Activated naive CD4-positive, alpha-beta T cell treated with anti-CD3 and anti-CD28 coated beads, Interleukin-2, amount 10 ng/mL, durations not matched to agents 7 days and 5 days (primary cell): ENCODE measurements at regions not wholly inside any gene's neighbourhood (a gene's known extent, or its start where the extent isn't known, plus 50 kb on each side); places are given as distances from the start of the nearest gene placed in this dataset.

Source experiments
- CTCF ChIA-PET: fragments of 350-600 bp; sonication (Branson Sonifier 250); formaldehyde crosslinking; loops from one replicate; lab custom pipeline; 2021; ENCODE audit warnings: antibody characterized with exemption; lab: Charles Lee
- DNase-seq: peaks from one replicate; pipeline ENCODE4 v3.0.0-alpha.2; 2020
- H3K27ac Mint-ChIP-seq: one replicate; pipeline ENCODE4 v1.8.0; 2021; ENCODE audit warnings: mild to moderate bottlenecking, moderate library complexity, mixed read lengths
- H3K27me3 Mint-ChIP-seq: one replicate; pipeline ENCODE4 v1.8.0; 2021; ENCODE audit warnings: mild to moderate bottlenecking, mixed read lengths
- H3K36me3 Mint-ChIP-seq: one replicate; pipeline ENCODE4 v1.8.0; 2021; ENCODE audit warnings: mixed read lengths
- H3K4me1 Mint-ChIP-seq: one replicate; pipeline ENCODE4 v1.8.0; 2021; ENCODE audit warnings: mixed read lengths
- H3K4me3 Mint-ChIP-seq: one replicate; pipeline ENCODE4 v1.8.0; 2021; ENCODE audit warnings: mild to moderate bottlenecking, moderate library complexity, mixed read lengths
- H3K9me3 Mint-ChIP-seq: one replicate; pipeline ENCODE4 v1.8.0; 2021; ENCODE audit warnings: mixed read lengths

- Mint-ChIP-seq H3K36me3 (peaks cover 2% of the 10 kb centered on the region), H3K4me1 (peaks cover 8% of the 10 kb centered on the region), H3K4me3 (no peak overlapping the region), H3K27me3 (peaks cover 6% of the 10 kb centered on the region), H3K9me3 (peaks cover 8% of the 10 kb centered on the region), H3K27ac (no peak overlapping the region)
- no peak for DNase-seq
- CTCF ChIA-PET, result no interaction called here
Observed at GRCh38 chr5:142446960-142447279, 122.1 kb upstream of the SPRY4 start.

DNA sequence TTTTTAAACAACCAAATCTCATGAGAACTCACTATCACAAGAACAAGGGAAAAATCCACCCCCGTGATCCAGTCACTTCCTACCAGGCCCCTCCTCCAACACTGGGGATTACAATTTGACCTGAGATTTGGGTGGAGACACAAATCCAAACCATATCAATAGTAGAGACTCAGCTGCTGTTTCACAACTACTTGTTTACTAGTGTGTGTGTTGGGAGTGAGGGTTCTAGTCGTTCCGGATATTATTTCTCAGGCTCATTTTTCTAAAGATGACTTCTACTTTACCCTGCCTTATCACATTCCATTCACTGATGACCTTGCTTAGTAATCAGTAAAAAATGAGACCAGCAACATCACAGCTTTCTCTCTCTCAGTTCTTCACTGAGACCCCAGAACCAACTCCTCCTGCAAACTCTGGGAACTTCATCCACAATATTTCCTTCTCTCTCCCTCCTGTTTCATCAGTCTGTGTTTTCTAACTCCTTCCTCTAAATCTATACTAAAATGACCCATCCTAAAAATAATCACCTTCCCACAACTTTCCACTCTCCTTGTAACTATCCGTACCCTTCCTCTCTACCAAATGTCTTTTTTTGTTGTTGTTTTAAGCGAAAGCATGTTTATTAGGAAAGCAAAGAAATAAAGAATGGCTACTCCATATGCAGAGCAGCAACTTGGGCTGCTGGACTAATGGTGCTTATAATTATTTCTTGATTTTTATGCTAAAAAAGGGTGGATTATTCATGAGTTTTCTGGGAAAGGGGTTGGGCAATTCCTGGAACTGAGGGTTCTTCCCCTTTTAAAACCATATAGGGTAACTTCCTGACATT, 121.5 kb upstream of the SPRY4 start:
- Mint-ChIP-seq H3K4me1 (peaks cover 14% of the 10 kb centered on the region), H3K36me3 (peaks cover 2% of the 10 kb centered on the region), H3K27me3 (peaks cover 5% of the 10 kb centered on the region), H3K9me3 (peaks cover 6% of the 10 kb centered on the region), H3K4me3 (no peak overlapping the region), H3K27ac (no peak overlapping the region)
- DNase-seq, result no peak
- CTCF ChIA-PET, result interaction anchor here (0.9 kb wide), 1 partner anchor 295 kb away, joined by 3 read pairs; no protein-coding TSS in a partner anchor

GRCh38 chr5:142445266-142445665, 120.4 kb upstream of the SPRY4 start:
- H3K27me3 Mint-ChIP-seq, result peaks cover 5% of the 10 kb centered on the region
- CTCF ChIA-PET, result interaction anchor here (0.9 kb wide), 1 partner anchor 294 kb away, joined by 3 read pairs; no protein-coding TSS in a partner anchor
- DNase-seq, result no peak
- peaks cover 2% of the 10 kb centered on the region for H3K9me3 Mint-ChIP-seq
- no peak overlapping the region for H3K27ac Mint-ChIP-seq
- H3K36me3 Mint-ChIP-seq, result peaks cover 2% of the 10 kb centered on the region
- H3K4me1 Mint-ChIP-seq, result peaks cover 21% of the 10 kb centered on the region
- H3K4me3 Mint-ChIP-seq, result no peak overlapping the region

DNA sequence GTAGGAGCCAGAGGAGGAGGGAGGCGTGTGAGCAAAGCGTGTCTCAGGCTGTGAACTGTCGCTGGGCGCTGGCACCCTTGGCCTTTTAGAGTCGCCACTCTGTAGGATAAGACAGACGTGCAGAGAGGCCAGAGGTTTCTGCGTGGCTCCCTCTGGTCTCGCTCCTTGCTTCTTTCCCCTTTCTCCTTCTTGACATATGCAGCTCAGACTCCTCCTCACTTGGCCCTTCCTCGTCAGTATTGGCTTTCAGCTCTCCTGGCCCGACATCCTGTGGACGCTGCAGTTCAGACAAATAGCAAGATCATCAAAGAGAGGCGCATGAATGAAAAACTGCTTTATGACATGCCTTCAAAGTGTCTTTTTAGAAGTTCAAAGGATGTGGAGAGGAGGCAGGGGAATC, 116.8 kb upstream of the SPRY4 start:
- Mint-ChIP-seq H3K27me3 (peaks cover 19% of the 10 kb centered on the region), H3K4me3 (no peak overlapping the region), H3K4me1 (peaks cover 26% of the 10 kb centered on the region), H3K27ac (no peak overlapping the region), H3K9me3 (no peaks in the 10 kb centered on the region), H3K36me3 (no peaks in the 10 kb centered on the region)
- peak; percentile 66 for DNase-seq
- CTCF ChIA-PET, result interaction anchor here (1.1 kb wide), 1 partner anchor 289 kb away, joined by 3 read pairs; no protein-coding TSS in a partner anchor

GRCh38 chr5:142439207-142439860, 114.5 kb upstream of the SPRY4 start:
- H3K9me3 Mint-ChIP-seq, result no peaks in the 10 kb centered on the region
- H3K4me3 Mint-ChIP-seq, result no peak overlapping the region
- no peak overlapping the region for H3K27ac Mint-ChIP-seq
- no peak for DNase-seq
- CTCF ChIA-PET, result no interaction called here
- no peaks in the 10 kb centered on the region for H3K36me3 Mint-ChIP-seq
- peaks cover 25% of the 10 kb centered on the region for H3K4me1 Mint-ChIP-seq
- peaks cover 19% of the 10 kb centered on the region for H3K27me3 Mint-ChIP-seq

GRCh38 chr5:142438573-142438972, 113.8 kb upstream of the SPRY4 start:
- Mint-ChIP-seq H3K36me3 (no peaks in the 10 kb centered on the region), H3K9me3 (no peaks in the 10 kb centered on the region), H3K4me1 (peaks cover 31% of the 10 kb centered on the region), H3K27ac (no peak overlapping the region), H3K4me3 (no peak overlapping the region), H3K27me3 (peaks cover 19% of the 10 kb centered on the region)
- CTCF ChIA-PET, result no interaction called here
- DNase-seq, result no peak

GRCh38 chr5:142437563-142437962, 112.7 kb upstream of the SPRY4 start:
- Mint-ChIP-seq H3K27ac (no peak overlapping the region), H3K27me3 (peaks cover 19% of the 10 kb centered on the region), H3K4me3 (no peak overlapping the region), H3K9me3 (no peaks in the 10 kb centered on the region), H3K4me1 (peaks cover 41% of the 10 kb centered on the region), H3K36me3 (no peaks in the 10 kb centered on the region)
- CTCF ChIA-PET, result no interaction called here
- no peak for DNase-seq

- Mint-ChIP-seq H3K9me3 (no peaks in the 10 kb centered on the region), H3K27me3 (peaks cover 13% of the 10 kb centered on the region), H3K4me3 (no peak overlapping the region), H3K36me3 (peaks cover 3% of the 10 kb centered on the region), H3K27ac (no peak overlapping the region), H3K4me1 (peaks cover 44% of the 10 kb centered on the region)
- DNase-seq, result no peak
- CTCF ChIA-PET, result interaction anchor here (1.0 to 1.2 kb wide), 2 partner anchors 114 to 223 kb away, joined by 3 read pairs; no protein-coding TSS in a partner anchor
Observed at GRCh38 chr5:142435410-142436115, 110.7 kb upstream of the SPRY4 start.

DNA sequence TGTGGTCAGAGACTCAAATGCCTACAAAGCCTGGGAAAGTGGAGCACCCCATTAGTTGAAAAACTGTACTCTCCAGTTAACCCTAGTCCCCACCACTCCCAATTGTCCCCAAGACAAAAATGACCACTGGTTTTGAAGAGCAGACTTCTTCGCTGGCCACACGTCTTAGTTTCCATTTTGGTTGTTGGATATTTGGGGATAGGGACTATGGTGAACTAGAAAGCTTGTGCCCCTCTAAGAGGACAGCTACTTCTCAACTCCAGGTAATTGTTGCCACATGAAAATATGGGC, 109.4 kb upstream of the SPRY4 start:
- Mint-ChIP-seq H3K27ac (no peak overlapping the region), H3K36me3 (peaks cover 3% of the 10 kb centered on the region), H3K4me1 (peaks cover 48% of the 10 kb centered on the region), H3K9me3 (no peaks in the 10 kb centered on the region), H3K4me3 (no peak overlapping the region), H3K27me3 (peaks cover 10% of the 10 kb centered on the region)
- CTCF ChIA-PET, result no interaction called here
- DNase-seq, result no peak

DNA sequence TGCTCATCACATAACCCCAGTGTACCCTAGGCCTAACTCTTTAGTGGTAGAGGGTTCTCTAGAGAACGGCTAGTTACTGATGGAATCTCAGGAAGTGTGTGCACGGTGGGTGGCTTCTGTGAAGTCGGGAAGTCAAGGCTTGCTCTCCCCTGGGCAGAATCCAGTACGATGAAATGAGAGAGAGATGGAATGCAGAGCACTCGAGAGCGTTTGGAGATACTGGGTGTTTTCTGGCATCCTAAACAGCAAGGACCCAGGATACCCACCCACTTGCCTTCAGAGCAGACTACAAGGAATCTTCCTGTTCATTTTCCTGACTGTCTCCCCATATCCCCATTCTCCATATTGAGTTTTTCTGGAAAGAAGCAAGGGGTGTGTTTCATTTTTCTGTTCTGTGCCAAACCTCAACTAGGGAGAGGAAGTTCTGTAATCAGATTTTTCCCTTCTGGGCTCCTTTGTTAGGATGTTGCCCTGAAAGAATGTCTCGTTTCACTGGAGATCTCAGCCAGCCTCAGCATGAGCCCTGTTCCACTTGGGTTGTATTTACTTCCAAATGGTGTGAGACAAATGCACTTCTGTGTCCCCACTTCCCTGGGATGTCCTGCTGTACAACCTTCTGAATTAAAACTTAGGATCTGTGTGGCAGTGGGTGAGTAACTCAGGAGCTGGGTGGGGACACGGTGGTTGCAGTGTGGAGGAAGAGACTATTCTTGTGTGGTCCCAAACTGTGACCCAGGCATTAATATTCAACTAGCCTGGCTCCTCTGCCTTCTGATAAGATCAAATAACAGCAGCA, 108.9 kb upstream of the SPRY4 start:
- Mint-ChIP-seq H3K27me3 (peaks cover 6% of the 10 kb centered on the region), H3K36me3 (peaks cover 3% of the 10 kb centered on the region), H3K9me3 (no peaks in the 10 kb centered on the region), H3K27ac (peak overlapping the region; percentile 93), H3K4me3 (no peak overlapping the region), H3K4me1 (peaks cover 50% of the 10 kb centered on the region)
- no peak for DNase-seq
- CTCF ChIA-PET, result interaction anchor here (0.6 to 1.2 kb wide), 2 partner anchors 74 to 169 kb away, joined by 3 read pairs; no protein-coding TSS in a partner anchor

GRCh38 chr5:142432961-142433360, 108.1 kb upstream of the SPRY4 start:
- Mint-ChIP-seq H3K9me3 (no peaks in the 10 kb centered on the region), H3K4me1 (peaks cover 47% of the 10 kb centered on the region), H3K27me3 (no peaks in the 10 kb centered on the region), H3K4me3 (peak overlapping the region; percentile 26), H3K27ac (peak overlapping the region; percentile 93), H3K36me3 (peaks cover 3% of the 10 kb centered on the region)
- peak; percentile 78 for DNase-seq
- CTCF ChIA-PET, result interaction anchor here (0.6 to 1.2 kb wide), 3 partner anchors 10 to 170 kb away, joined by 3 read pairs; no protein-coding TSS in a partner anchor

DNA sequence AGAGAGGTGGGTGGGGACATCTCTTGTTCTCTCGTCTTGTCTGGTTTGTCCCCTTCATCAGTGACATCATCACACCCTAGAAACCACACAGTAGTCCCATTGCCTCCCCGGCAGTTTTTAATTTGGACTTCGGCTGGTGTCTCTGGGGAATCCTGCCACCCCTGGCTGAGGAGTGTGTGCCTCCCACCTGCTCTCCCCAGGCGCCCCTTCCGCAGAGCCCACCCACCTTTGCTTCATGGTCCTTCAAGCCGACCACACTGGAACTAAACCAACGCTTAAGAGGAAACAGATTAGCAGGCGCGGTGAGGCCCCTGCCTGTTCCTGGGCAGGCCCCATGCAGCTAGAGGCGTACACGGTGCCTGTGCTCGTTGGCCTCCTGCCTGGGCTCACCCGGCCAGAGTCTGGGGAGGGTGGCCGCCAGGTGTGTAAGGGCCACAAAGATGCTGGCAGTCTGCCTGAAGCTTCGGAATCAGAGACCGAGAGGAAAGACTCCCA, 107.6 kb upstream of the SPRY4 start:
- CTCF ChIA-PET, result interaction anchor here (0.5 to 1.2 kb wide), 3 partner anchors 10 to 417 kb away, joined by 3 read pairs; no protein-coding TSS in a partner anchor
- Mint-ChIP-seq H3K9me3 (no peaks in the 10 kb centered on the region), H3K4me1 (peaks cover 51% of the 10 kb centered on the region), H3K27ac (peak overlapping the region; percentile 93), H3K36me3 (peaks cover 3% of the 10 kb centered on the region), H3K4me3 (peak overlapping the region; percentile 26), H3K27me3 (no peaks in the 10 kb centered on the region)
- peak; percentile 50 for DNase-seq

DNA sequence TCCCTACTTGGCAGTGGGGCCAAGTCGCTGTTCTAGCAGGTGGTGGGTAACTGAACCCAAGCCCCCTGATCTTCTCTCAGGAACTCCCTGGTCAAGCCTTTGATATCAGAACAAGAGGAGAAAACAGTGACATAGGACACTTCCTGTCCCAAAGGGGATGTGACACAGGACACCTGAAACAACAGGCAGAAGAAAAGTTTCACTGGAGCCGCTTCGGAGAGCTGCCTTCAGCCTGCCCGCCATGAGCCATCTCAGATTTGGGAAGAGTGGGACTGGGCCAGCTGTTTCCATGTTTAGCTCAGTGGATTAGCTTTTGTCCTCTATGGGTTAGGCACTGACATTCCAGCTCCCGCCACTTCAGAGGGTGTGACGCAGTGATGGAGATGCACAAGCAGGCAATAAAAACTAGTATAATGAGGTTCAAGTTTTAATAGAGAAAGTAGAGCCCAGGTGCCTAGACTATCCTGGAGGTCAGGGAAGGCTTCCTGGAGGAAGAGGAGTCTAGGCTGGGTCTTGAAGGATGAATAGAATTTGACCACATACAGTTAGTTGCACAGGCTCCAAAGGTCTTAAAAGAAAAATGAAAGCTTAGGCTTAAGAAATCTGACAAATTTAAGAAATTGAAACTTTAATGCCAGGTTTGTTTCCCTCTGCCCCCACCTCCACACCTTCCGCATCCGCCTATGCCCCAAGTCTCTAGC, 104.1 kb upstream of the SPRY4 start:
- Mint-ChIP-seq H3K4me1 (peaks cover 70% of the 10 kb centered on the region), H3K4me3 (no peak overlapping the region), H3K36me3 (peaks cover 3% of the 10 kb centered on the region), H3K27me3 (peaks cover 9% of the 10 kb centered on the region), H3K27ac (no peak overlapping the region), H3K9me3 (peaks cover 12% of the 10 kb centered on the region)
- no peak for DNase-seq
- CTCF ChIA-PET, result interaction anchor here (0.7 kb wide), 1 partner anchor 1092 kb away, joined by 3 read pairs; no protein-coding TSS in a partner anchor
